ENCODE measurements at regions not wholly inside any gene's neighbourhood (a gene's known extent, or its start where the extent isn't known, plus 50 kb on each side); places are given as distances from the start of the nearest gene placed in this dataset.
"Not testable (repeated sequence)": the region's sequence is repeated elsewhere in the genome, so short reads cannot be mapped to it uniquely, and the experiment has no call there.

DNA sequence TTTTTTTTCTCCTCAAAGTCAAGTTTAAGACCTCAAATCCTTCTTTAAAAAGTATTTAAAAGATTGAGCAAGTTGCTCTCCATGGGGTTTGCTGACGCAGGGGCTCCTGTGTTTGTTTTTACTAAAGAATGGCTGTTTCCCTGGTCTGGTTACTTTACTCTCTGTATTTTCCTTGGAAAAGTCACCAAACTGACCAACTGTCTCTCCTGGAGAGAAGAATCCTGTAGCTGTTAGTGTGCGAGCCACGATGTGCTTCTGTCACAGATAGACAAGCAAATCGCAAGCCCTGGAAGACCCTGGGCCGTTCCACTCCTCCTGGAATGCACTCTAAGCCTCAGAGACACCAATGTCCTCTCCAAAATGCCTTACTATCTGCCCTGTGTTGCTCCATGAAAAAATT lies 212.1 kb downstream of the CHIC2 start:
- H3K4me3 ChIP-seq (ENCODE audit: low read depth, low read length) = no peak overlapping the region
- TF ChIP-seq, protein P1, sequence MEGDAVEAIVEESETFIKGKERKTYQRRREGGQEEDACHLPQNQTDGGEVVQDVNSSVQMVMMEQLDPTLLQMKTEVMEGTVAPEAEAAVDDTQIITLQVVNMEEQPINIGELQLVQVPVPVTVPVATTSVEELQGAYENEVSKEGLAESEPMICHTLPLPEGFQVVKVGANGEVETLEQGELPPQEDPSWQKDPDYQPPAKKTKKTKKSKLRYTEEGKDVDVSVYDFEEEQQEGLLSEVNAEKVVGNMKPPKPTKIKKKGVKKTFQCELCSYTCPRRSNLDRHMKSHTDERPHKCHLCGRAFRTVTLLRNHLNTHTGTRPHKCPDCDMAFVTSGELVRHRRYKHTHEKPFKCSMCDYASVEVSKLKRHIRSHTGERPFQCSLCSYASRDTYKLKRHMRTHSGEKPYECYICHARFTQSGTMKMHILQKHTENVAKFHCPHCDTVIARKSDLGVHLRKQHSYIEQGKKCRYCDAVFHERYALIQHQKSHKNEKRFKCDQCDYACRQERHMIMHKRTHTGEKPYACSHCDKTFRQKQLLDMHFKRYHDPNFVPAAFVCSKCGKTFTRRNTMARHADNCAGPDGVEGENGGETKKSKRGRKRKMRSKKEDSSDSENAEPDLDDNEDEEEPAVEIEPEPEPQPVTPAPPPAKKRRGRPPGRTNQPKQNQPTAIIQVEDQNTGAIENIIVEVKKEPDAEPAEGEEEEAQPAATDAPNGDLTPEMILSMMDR (IDR thresholded peaks at IDR 0.05; ENCODE audit: insufficient read depth, low read depth, low read length, missing control alignments) = no peak
- no peak for DNase-seq (ENCODE audit: low read depth)

DNA sequence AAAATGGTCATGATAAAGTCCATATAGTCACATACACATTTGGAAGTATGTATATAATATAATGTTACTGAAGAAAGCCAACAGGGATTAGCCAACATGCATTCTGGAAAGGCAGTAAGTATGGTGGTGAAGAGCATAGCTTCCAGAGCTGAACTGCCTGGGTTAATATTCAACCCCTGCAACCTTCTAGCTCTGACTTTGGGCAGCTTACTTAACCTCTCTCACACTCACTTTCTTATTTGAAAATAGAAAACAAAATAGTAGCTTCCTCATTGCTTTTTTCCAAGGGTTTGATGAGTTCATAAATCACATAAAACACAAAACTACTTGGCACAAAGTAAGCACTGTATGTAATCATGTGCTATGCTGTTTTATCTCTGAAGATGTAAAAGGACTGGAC lies 216.4 kb downstream of the CHIC2 start:
- no peak for DNase-seq (ENCODE audit: low read depth)
- TF ChIP-seq, protein P1 (IDR thresholded peaks at IDR 0.05; ENCODE audit: insufficient read depth, low read depth, low read length, missing control alignments) = no peak
- no peak overlapping the region for H3K4me3 ChIP-seq (ENCODE audit: low read depth, low read length)

DNA sequence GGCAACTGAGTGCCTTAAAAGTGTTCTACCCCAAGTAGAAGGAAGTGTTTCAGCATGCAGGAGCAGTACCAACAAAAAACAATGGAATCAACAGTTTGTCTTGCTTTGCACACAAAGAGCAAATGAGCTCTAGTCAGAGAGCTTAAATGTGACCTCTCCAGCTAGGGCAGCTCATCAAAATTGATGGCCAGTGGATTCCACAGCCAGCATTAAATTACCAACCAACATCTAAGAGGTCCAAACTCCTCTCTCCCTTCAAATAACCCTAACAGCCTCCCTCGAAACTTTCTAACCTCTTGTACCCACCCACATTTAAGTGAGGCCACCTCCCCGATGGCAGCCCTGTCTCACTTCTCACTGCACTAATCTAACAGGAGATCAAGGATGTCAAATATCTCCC lies 219.9 kb downstream of the CHIC2 start:
- no peak for DNase-seq (ENCODE audit: low read depth)
- no peak overlapping the region for H3K4me3 ChIP-seq (ENCODE audit: low read depth, low read length)
- TF ChIP-seq, protein P1 (IDR thresholded peaks at IDR 0.05; ENCODE audit: insufficient read depth, low read depth, low read length, missing control alignments) = no peak

DNA sequence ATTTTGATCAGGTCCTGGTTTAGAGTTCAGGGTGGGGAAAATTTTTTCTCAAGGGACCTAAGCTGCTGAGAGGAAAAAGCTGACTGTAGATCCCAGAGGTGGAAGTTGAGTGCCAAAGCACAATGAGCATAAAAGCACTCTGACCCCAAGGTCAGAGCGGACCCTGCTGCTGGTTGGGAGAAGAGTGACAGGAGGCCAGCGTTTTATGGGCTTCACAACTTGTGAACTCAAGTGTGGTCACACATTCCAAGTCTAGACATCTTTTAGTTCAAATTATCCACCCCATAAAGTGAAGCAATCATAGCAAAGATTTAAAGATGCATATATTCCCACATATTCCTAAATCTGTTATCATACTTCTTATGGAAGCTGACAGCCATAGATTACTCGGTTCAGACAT lies 220.3 kb downstream of the CHIC2 start:
- TF ChIP-seq, protein P1 (IDR thresholded peaks at IDR 0.05; ENCODE audit: insufficient read depth, low read depth, low read length, missing control alignments) = no peak
- H3K4me3 ChIP-seq (ENCODE audit: low read depth, low read length) = no peak overlapping the region
- no peak for DNase-seq (ENCODE audit: low read depth)

DNA sequence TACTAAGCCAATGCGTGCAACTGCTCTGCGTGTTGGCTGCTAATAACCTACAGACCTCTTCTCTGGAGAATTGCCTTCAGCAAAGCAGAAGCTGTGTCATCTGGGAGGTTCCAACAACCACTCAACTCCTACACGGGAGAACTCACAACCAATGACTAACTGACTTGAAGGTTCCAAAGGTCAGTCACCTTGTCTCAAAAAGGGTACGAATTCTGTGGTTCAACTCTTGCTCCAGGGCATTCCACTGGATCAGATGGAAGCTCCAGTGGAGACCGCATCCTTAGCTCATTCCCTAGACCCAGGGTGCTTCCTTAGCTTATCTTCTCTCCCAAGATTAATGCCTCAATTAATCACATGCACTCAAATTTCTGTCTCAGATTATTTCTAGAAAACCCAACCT lies 222.7 kb downstream of the CHIC2 start:
- TF ChIP-seq, protein P1 (IDR thresholded peaks at IDR 0.05; ENCODE audit: insufficient read depth, low read depth, low read length, missing control alignments) = no peak

DNA sequence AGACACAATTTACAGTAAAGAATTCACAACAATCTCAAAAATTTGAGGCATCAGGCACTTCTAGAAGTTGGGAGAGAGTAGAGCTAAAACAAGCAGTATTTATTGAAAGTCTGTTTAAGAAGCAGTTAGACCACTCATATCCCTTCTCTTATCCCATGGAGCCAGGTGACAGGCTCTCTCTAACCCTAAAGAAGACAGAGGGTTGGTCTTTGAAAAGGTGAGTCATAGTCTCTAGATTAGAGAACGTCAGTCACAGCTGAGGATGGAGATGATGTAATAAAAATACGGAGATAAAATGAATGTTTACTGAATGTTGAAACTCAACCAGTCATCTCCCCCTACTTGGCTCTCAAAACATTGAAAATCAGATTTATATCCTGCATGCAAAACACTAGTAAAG lies 223.8 kb downstream of the CHIC2 start:
- no peak overlapping the region for H3K4me3 ChIP-seq (ENCODE audit: low read depth, low read length)
- TF ChIP-seq, protein P1 (IDR thresholded peaks at IDR 0.05; ENCODE audit: insufficient read depth, low read depth, low read length, missing control alignments) = no peak
- no peak for DNase-seq (ENCODE audit: low read depth)

More for the DNA sequence above, 222.7 kb downstream of the CHIC2 start:
- H3K4me3 ChIP-seq (ENCODE audit: low read depth, low read length) = no peak overlapping the region
- no peak for DNase-seq (ENCODE audit: low read depth)

GRCh38 chr4:53833302-53834003 lies 231.0 kb downstream of the CHIC2 start:
- DNase-seq (ENCODE audit: low read depth); H3K4me3 ChIP-seq (ENCODE audit: low read depth, low read length): not testable (repeated sequence)

Data from GM12865 (cell line).